ENCODE measurements at regions not wholly inside any gene's neighbourhood (a gene's known extent, or its start where the extent isn't known, plus 50 kb on each side); places are given as distances from the start of the nearest gene placed in this dataset.

- TF ChIP-seq, protein P1, sequence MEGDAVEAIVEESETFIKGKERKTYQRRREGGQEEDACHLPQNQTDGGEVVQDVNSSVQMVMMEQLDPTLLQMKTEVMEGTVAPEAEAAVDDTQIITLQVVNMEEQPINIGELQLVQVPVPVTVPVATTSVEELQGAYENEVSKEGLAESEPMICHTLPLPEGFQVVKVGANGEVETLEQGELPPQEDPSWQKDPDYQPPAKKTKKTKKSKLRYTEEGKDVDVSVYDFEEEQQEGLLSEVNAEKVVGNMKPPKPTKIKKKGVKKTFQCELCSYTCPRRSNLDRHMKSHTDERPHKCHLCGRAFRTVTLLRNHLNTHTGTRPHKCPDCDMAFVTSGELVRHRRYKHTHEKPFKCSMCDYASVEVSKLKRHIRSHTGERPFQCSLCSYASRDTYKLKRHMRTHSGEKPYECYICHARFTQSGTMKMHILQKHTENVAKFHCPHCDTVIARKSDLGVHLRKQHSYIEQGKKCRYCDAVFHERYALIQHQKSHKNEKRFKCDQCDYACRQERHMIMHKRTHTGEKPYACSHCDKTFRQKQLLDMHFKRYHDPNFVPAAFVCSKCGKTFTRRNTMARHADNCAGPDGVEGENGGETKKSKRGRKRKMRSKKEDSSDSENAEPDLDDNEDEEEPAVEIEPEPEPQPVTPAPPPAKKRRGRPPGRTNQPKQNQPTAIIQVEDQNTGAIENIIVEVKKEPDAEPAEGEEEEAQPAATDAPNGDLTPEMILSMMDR (IDR thresholded peaks at IDR 0.05), result no peak
- TF ChIP-seq POLR2A (IDR thresholded peaks at IDR 0.05), result no peak
These were observed 205.0 kb upstream of the TECRL start for GRCh38 chr4:64614276-64614675.

Data from Peyer's patch (tissue), 4 donors.